ENCODE measurements at regions not wholly inside any gene's neighbourhood (a gene's known extent, or its start where the extent isn't known, plus 50 kb on each side); places are given as distances from the start of the nearest gene placed in this dataset.

GRCh38 chr18:78753240-78753639, 226.4 kb upstream of the SALL3 start:
- TF ChIP-seq SUZ12 (IDR thresholded peaks at IDR 0.05; ENCODE audit: extremely low read depth, insufficient read depth, insufficient read length) (no peak), YY1 (IDR thresholded peaks at IDR 0.05; ENCODE audit: insufficient read depth, insufficient read length) (no peak), ZNF274 (IDR thresholded peaks at IDR 0.05; ENCODE audit: low read depth, low read length) (no peak)
